AG04449 (cell line): ENCODE measurements at regions not wholly inside any gene's neighbourhood (a gene's known extent, or its start where the extent isn't known, plus 50 kb on each side); places are given as distances from the start of the nearest gene placed in this dataset.

Experiments
- CTCF ChIA-PET: fragments of 350-600 bp; formaldehyde crosslinking; extraction: SDS; loops from one replicate; lab custom pipeline; 2021; ENCODE audit warnings: antibody characterized with exemption; lab: Yijun Ruan, JAX
- POLR2A ChIA-PET: fragments of 400-600, 350-600 bp; formaldehyde crosslinking; extraction: SDS; loops from one replicate; lab custom pipeline; 2020; ENCODE audit warnings: antibody characterized with exemption, inconsistent platforms; lab: Yijun Ruan, JAX
- DNase-seq: peaks from one replicate; pipeline ENCODE4 v3.0.0-alpha.2; 2010; ENCODE audit warnings: low read depth, low spot score
- H3K4me3 ChIP-seq: 2 replicates; pipeline ENCODE4 v1.5.1; 2011; ENCODE audit warnings: low read depth, mild to moderate bottlenecking, control low read depth, low read length
- CTCF ChIP-seq: IDR thresholded peaks from one replicate; pipeline ENCODE4 v1.5.1; 2011; ENCODE audit warnings: mild to moderate bottlenecking, moderate library complexity, low read length, control low read depth, inconsistent platforms; ENCODE audit not compliant: insufficient read depth; ENCODE audit errors: missing control alignments

GRCh38 chr3:174540116-174540908, 318.8 kb upstream of the NAALADL2 start:
- DNase-seq: no peak
- TF ChIP-seq CTCF: no peak
- CTCF ChIA-PET: interaction anchor here (1.0 kb wide), 1 partner anchor 7 kb away, joined by 3 read pairs; no protein-coding TSS in a partner anchor
- POLR2A ChIA-PET: no interaction called here
- no peak overlapping the region for H3K4me3 ChIP-seq

- H3K4me3 ChIP-seq: no peak overlapping the region
- no peak for TF ChIP-seq CTCF
- POLR2A ChIA-PET: no interaction called here
- CTCF ChIA-PET: no interaction called here
- DNase-seq: no peak
Measured at GRCh38 chr3:174541708-174542315, 317.3 kb upstream of the NAALADL2 start.

GRCh38 chr3:174547801-174548435, 311.2 kb upstream of the NAALADL2 start:
- DNase-seq: no peak
- H3K4me3 ChIP-seq: no peak overlapping the region
- CTCF ChIA-PET: interaction anchor here (1.2 to 1.5 kb wide), 2 partner anchors 8 to 13 kb away, joined by 3 to 4 read pairs; no protein-coding TSS in a partner anchor
- POLR2A ChIA-PET: no interaction called here
- no peak for TF ChIP-seq CTCF

- ChIA-PET CTCF (interaction anchor here (1.5 kb wide), 1 partner anchor 14 kb away, joined by 4 read pairs; no protein-coding TSS in a partner anchor), POLR2A (no interaction called here)
- DNase-seq: no peak
- no peak overlapping the region for H3K4me3 ChIP-seq
- no peak for TF ChIP-seq CTCF
Measured at GRCh38 chr3:174548841-174549623, 310.1 kb upstream of the NAALADL2 start.

GRCh38 chr3:174581558-174581957, 277.6 kb upstream of the NAALADL2 start:
- ChIA-PET POLR2A (no interaction called here), CTCF (no interaction called here)
- DNase-seq: no peak
- no peak for TF ChIP-seq CTCF
- no peak overlapping the region for H3K4me3 ChIP-seq
